Activated T-cell treated with anti-CD3 and anti-CD28 coated beads, Interleukin-2, amount 50 U/mL, for 72 hours (primary cell): ENCODE measurements at regions not wholly inside any gene's neighbourhood (a gene's known extent, or its start where the extent isn't known, plus 50 kb on each side); places are given as distances from the start of the nearest gene placed in this dataset.
"Not testable (repeated sequence)": the region's sequence is repeated elsewhere in the genome, so short reads cannot be mapped to it uniquely, and the experiment has no call there.

Experiments used
- ATAC-seq, 2 donors: fragments of 150-1000 bp; cut with Tn5 transposase; replicated peaks in 1 of 2; 2 replicates each; pipeline ENCODE4 v1.10.0; 2021; ENCODE audit warnings: moderate library complexity in 2 of 2, mild to moderate bottlenecking in 1 of 2
- DNase-seq, 2 donors: peaks; one replicate each; pipeline ENCODE4 v3.0.0; 2021 to 2022; ENCODE audit warnings: mixed read lengths in 1 of 2
- H3K27ac Mint-ChIP-seq: one replicate; pipeline ENCODE4 v1.8.0; 2022; ENCODE audit warnings: mild to moderate bottlenecking, moderate library complexity, mixed read lengths
- H3K27me3 Mint-ChIP-seq: one replicate; pipeline ENCODE4 v1.8.0; 2022; ENCODE audit warnings: low read depth, mixed read lengths
- H3K36me3 Mint-ChIP-seq, 2 donors: one replicate each; pipeline ENCODE4 v1.8.0; 2022; ENCODE audit warnings: mixed read lengths in 2 of 2, mild to moderate bottlenecking in 1 of 2; ENCODE audit not compliant: insufficient read depth in 2 of 2
- H3K4me1 Mint-ChIP-seq: one replicate; pipeline ENCODE4 v1.8.0; 2022; ENCODE audit warnings: low read depth, mixed read lengths
- H3K4me3 Mint-ChIP-seq, 2 donors: one replicate each; pipeline ENCODE4 v1.8.0; 2022; ENCODE audit warnings: mild to moderate bottlenecking in 2 of 2, mixed read lengths in 2 of 2, moderate library complexity in 2 of 2
- H3K9me3 Mint-ChIP-seq, 2 donors: one replicate each; pipeline ENCODE4 v1.8.0; 2022; ENCODE audit warnings: mixed read lengths in 2 of 2

GRCh38 chr13:65265988-65266387, 1964.1 kb downstream of the PCDH9 start:
- Mint-ChIP-seq H3K27ac (no peak overlapping the region), H3K4me1 (no peaks in the 10 kb centered on the region), H3K36me3 (peaks cover 0 to 3% of the 10 kb centered on the region in 2 donors), H3K4me3 (no peak overlapping the region), H3K9me3 (peaks cover 5 to 8% of the 10 kb centered on the region in 2 donors), H3K27me3 (no peaks in the 10 kb centered on the region)
- DNase-seq (no peak), ATAC-seq (no peak)

GRCh38 chr13:65264066-65264465, 1966.1 kb downstream of the PCDH9 start:
- Mint-ChIP-seq H3K27ac (no peak overlapping the region), H3K36me3 (peaks cover 0 to 3% of the 10 kb centered on the region in 2 donors), H3K4me3 (no peak overlapping the region), H3K9me3 (peaks cover 5 to 7% of the 10 kb centered on the region in 2 donors), H3K27me3 (no peaks in the 10 kb centered on the region), H3K4me1 (no peaks in the 10 kb centered on the region)
- DNase-seq = no peak
- no peak for ATAC-seq

- Mint-ChIP-seq H3K4me3 (no peak overlapping the region), H3K36me3 (peaks cover 0 to 3% of the 10 kb centered on the region in 2 donors), H3K9me3 (peaks cover 3 to 7% of the 10 kb centered on the region in 2 donors), H3K4me1 (no peaks in the 10 kb centered on the region), H3K27me3 (no peaks in the 10 kb centered on the region), H3K27ac (no peak overlapping the region)
- DNase-seq = no peak
- no peak for ATAC-seq
Measured at GRCh38 chr13:65260946-65261891, 1968.9 kb downstream of the PCDH9 start.

- H3K36me3 Mint-ChIP-seq = no peaks in the 10 kb centered on the region
- DNase-seq (no peak), ATAC-seq (no peak)
- H3K27ac Mint-ChIP-seq = no peak overlapping the region
- peaks cover 10 to 12% of the 10 kb centered on the region in 2 donors for H3K9me3 Mint-ChIP-seq
- H3K4me1 Mint-ChIP-seq = no peaks in the 10 kb centered on the region
- no peaks in the 10 kb centered on the region for H3K27me3 Mint-ChIP-seq
- no peak overlapping the region for H3K4me3 Mint-ChIP-seq
Measured at GRCh38 chr13:65240773-65241172, 1989.4 kb downstream of the PCDH9 start.

GRCh38 chr13:65236841-65237418, 1993.2 kb downstream of the PCDH9 start:
- H3K9me3 Mint-ChIP-seq = peaks cover 10 to 11% of the 10 kb centered on the region in 2 donors
- no peaks in the 10 kb centered on the region for H3K4me1 Mint-ChIP-seq
- ATAC-seq (no peak), DNase-seq (no peak)
- no peaks in the 10 kb centered on the region for H3K27me3 Mint-ChIP-seq
- peaks cover 0 to 2% of the 10 kb centered on the region in 2 donors for H3K36me3 Mint-ChIP-seq
- no peak overlapping the region for H3K4me3 Mint-ChIP-seq
- no peak overlapping the region for H3K27ac Mint-ChIP-seq

- ATAC-seq (no peak), DNase-seq (no peak)
- Mint-ChIP-seq H3K4me1 (no peaks in the 10 kb centered on the region), H3K27me3 (no peaks in the 10 kb centered on the region), H3K27ac (no peak overlapping the region), H3K9me3 (peaks cover 6 to 7% of the 10 kb centered on the region in 2 donors), H3K36me3 (no peaks in the 10 kb centered on the region), H3K4me3 (no peak overlapping the region)
Measured at GRCh38 chr13:65217471-65217995, 2012.6 kb downstream of the PCDH9 start.

- ATAC-seq, H3K27me3 Mint-ChIP-seq: not testable (repeated sequence)
Measured at GRCh38 chr13:65202845-65203244, 2027.3 kb downstream of the PCDH9 start.

GRCh38 chr13:65188721-65189120, 2041.4 kb downstream of the PCDH9 start:
- Mint-ChIP-seq H3K9me3 (peaks cover 4 to 13% of the 10 kb centered on the region in 2 donors), H3K4me3 (no peak overlapping the region), H3K27me3 (no peaks in the 10 kb centered on the region), H3K36me3 (peaks cover 0 to 2% of the 10 kb centered on the region in 2 donors), H3K27ac (no peak overlapping the region), H3K4me1 (no peaks in the 10 kb centered on the region)
- ATAC-seq (no peak), DNase-seq (no peak)

More at GRCh38 chr13:65202845-65203244, 2027.3 kb downstream of the PCDH9 start:
- not testable (repeated sequence) for H3K4me3 Mint-ChIP-seq, DNase-seq, H3K4me1 Mint-ChIP-seq, H3K36me3 Mint-ChIP-seq, H3K27ac Mint-ChIP-seq
- H3K9me3 Mint-ChIP-seq = peaks cover 12 to 16% of the 10 kb centered on the region in 2 donors

GRCh38 chr13:65168026-65168425, 2062.1 kb downstream of the PCDH9 start:
- no peak overlapping the region for H3K4me3 Mint-ChIP-seq
- no peaks in the 10 kb centered on the region for H3K27me3 Mint-ChIP-seq
- no peaks in the 10 kb centered on the region for H3K36me3 Mint-ChIP-seq
- no peak overlapping the region for H3K27ac Mint-ChIP-seq
- ATAC-seq (no peak), DNase-seq (no peak)
- no peaks in the 10 kb centered on the region for H3K4me1 Mint-ChIP-seq
- H3K9me3 Mint-ChIP-seq = peaks cover under 1% of the 10 kb centered on the region in 2 donors

- ATAC-seq (no peak), DNase-seq (no peak)
- Mint-ChIP-seq H3K36me3 (no peaks in the 10 kb centered on the region), H3K4me1 (no peaks in the 10 kb centered on the region), H3K4me3 (no peak overlapping the region), H3K27me3 (no peaks in the 10 kb centered on the region), H3K9me3 (peaks cover 3% of the 10 kb centered on the region in 2 donors), H3K27ac (no peak overlapping the region)
Measured at GRCh38 chr13:65166675-65167074, 2063.5 kb downstream of the PCDH9 start.

GRCh38 chr13:65159803-65160202, 2070.3 kb downstream of the PCDH9 start:
- ATAC-seq (no peak), DNase-seq (no peak)
- peaks cover 3 to 5% of the 10 kb centered on the region in 2 donors for H3K9me3 Mint-ChIP-seq
- no peaks in the 10 kb centered on the region for H3K4me1 Mint-ChIP-seq
- no peaks in the 10 kb centered on the region for H3K27me3 Mint-ChIP-seq
- no peak overlapping the region for H3K4me3 Mint-ChIP-seq
- no peaks in the 10 kb centered on the region for H3K36me3 Mint-ChIP-seq
- no peak overlapping the region for H3K27ac Mint-ChIP-seq

GRCh38 chr13:65155861-65156260, 2074.3 kb downstream of the PCDH9 start:
- Mint-ChIP-seq H3K4me1 (no peaks in the 10 kb centered on the region), H3K4me3 (no peak overlapping the region), H3K27ac (no peak overlapping the region), H3K36me3 (no peaks in the 10 kb centered on the region), H3K27me3 (no peaks in the 10 kb centered on the region), H3K9me3 (peaks cover 0 to 5% of the 10 kb centered on the region in 2 donors)
- DNase-seq (no peak), ATAC-seq (no peak)
